CD4-positive, alpha-beta T cell treated with Interleukin-10 for 1 hour (primary cell): ENCODE measurements at regions not wholly inside any gene's neighbourhood (a gene's known extent, or its start where the extent isn't known, plus 50 kb on each side); places are given as distances from the start of the nearest gene placed in this dataset.
"Not testable (repeated sequence)": the region's sequence is repeated elsewhere in the genome, so short reads cannot be mapped to it uniquely, and the experiment has no call there.

Experiments
- DNase-seq: peaks from one replicate; pipeline ENCODE4 v3.0.0-alpha.2; 2020

GRCh38 chr21:14753466-14754258 lies 207.5 kb upstream of the SAMSN1 start:
- DNase-seq: no peak

- no peak for DNase-seq
These were observed 207.0 kb upstream of the SAMSN1 start for GRCh38 chr21:14753069-14753465.

GRCh38 chr21:14752345-14752909 lies 206.3 kb upstream of the SAMSN1 start:
- no peak for DNase-seq

GRCh38 chr21:14751602-14752344 lies 205.7 kb upstream of the SAMSN1 start:
- DNase-seq: no peak

GRCh38 chr21:14751011-14751410 lies 204.9 kb upstream of the SAMSN1 start:
- DNase-seq: no peak

GRCh38 chr21:14750041-14750440 lies 203.9 kb upstream of the SAMSN1 start:
- no peak for DNase-seq

GRCh38 chr21:14748662-14749061 lies 202.5 kb upstream of the SAMSN1 start:
- DNase-seq: no peak

- no peak for DNase-seq
These were observed 198.3 kb upstream of the SAMSN1 start for GRCh38 chr21:14744368-14744767.

GRCh38 chr21:14742119-14742518 lies 196.0 kb upstream of the SAMSN1 start:
- no peak for DNase-seq

GRCh38 chr21:14741256-14741655 lies 195.1 kb upstream of the SAMSN1 start:
- DNase-seq: no peak

- no peak for DNase-seq
These were observed 194.6 kb upstream of the SAMSN1 start for GRCh38 chr21:14740692-14741091.

GRCh38 chr21:14740116-14740515 lies 194.0 kb upstream of the SAMSN1 start:
- DNase-seq: no peak

- no peak for DNase-seq
These were observed 193.5 kb upstream of the SAMSN1 start for GRCh38 chr21:14739590-14739989.

- not testable (repeated sequence) for DNase-seq
These were observed 192.5 kb upstream of the SAMSN1 start for GRCh38 chr21:14738576-14738975.

GRCh38 chr21:14737922-14738321 lies 191.8 kb upstream of the SAMSN1 start:
- DNase-seq: peak; percentile 81

- no peak for DNase-seq
These were observed 191.2 kb upstream of the SAMSN1 start for GRCh38 chr21:14737284-14737691.

GRCh38 chr21:14736672-14737071 lies 190.6 kb upstream of the SAMSN1 start:
- DNase-seq: no peak

- DNase-seq: no peak
These were observed 190.0 kb upstream of the SAMSN1 start for GRCh38 chr21:14736162-14736561.

- DNase-seq: no peak
These were observed 188.7 kb upstream of the SAMSN1 start for GRCh38 chr21:14734833-14735232.

- DNase-seq: no peak
These were observed 188.1 kb upstream of the SAMSN1 start for GRCh38 chr21:14734191-14734590.

- no peak for DNase-seq
These were observed 179.1 kb upstream of the SAMSN1 start for GRCh38 chr21:14725219-14725618.

GRCh38 chr21:14722841-14723483 lies 176.8 kb upstream of the SAMSN1 start:
- no peak for DNase-seq

- DNase-seq: no peak
These were observed 174.1 kb upstream of the SAMSN1 start for GRCh38 chr21:14720237-14720636.

- no peak for DNase-seq
These were observed 172.8 kb upstream of the SAMSN1 start for GRCh38 chr21:14718951-14719350.
